KBM-7 (cell line): ENCODE measurements at regions not wholly inside any gene's neighbourhood (a gene's known extent, or its start where the extent isn't known, plus 50 kb on each side); places are given as distances from the start of the nearest gene placed in this dataset.

Experiments used
- DNase-seq: peaks from one replicate; pipeline ENCODE4 v3.0.0-alpha.2; 2015
- in situ Hi-C: fragments of 300-500 bp; cut with MboI; formaldehyde crosslinking; loops from 2 replicates; pipeline ENCODE4 v1.14.3; 2020; ENCODE audit warnings: low sequenced_read_pairs, low pct_unique_long_range_greater_than_20kb, mixed read lengths

DNA sequence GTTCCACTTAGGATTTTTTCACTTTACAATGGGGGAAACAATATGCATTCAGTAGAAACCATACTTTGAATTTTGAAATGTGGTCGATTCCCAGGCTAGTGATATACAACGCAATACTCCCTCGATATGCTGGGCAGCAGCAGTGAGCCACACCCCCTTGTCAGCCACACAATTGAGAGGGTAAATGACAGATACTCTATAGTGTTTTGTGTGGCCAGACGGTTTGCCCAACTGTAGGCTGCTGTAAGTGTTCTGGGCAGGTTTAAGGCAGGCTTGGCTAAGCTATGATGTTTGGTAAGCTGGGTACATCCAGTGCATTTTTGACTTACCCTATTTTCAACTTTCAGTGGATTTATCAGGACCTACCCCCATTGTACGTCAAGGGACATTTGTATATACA is 169.6 kb upstream of the KIAA1217 start:
- in situ Hi-C loops, result no loop called here
- no peak for DNase-seq

DNA sequence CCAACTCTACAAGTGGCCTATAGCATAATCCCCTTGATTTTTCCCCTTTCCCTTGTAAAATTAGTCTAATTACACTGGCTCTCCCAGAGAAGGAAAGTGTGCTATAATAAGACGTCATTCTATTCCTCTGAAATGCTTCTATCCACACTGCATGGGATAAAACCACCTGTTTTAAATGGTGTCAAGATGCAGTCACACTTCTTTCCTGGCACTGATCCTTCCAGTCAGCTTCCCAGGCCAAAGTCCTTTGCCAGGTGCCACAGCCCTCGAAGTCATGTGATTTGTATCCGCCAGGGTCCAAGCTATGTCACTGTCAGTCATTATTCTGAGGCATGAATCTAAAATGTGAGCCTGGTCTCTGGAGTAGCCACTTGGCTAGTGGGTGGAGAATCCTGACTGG is 169.0 kb upstream of the KIAA1217 start:
- in situ Hi-C loops, result no loop called here
- DNase-seq, result no peak

DNA sequence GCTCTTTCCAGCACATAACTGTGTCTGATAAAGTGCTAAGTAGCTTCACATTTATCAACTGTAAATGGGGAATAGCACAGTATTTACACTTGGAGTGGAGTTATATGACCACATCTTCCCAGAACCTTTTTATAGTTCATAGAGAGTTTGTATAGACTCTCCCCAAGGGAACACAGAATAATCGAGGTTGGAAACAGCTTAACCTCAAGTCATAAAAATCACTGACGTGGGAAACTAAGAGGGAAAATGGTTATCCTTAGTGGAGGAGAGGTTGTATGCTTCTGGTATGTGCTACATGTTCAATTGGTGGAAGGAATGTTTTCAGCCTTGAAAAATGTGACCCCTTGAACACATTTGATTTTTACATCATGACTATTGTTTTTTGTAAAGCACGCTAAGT is 167.9 kb upstream of the KIAA1217 start:
- DNase-seq, result no peak
- in situ Hi-C loops, result no loop called here

DNA sequence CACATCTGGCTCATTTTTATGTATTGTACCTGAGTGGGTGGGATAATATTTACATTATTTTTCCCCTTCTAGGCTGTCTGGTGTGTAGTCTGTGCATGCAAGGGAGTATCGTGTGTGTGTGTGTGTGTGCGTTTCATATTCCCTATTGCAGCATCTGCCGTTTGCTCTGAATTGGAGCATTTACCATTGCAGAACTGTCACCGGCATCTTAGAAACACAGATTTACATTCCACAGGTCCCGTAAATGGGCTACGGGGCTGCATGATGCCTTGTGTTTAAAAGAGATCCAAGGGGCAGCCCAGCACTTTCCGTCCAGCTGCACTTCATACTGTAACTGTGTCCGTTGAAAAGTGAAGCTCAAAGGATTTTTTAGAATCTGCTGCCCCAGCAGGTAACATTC is 167.1 kb upstream of the KIAA1217 start:
- in situ Hi-C loops, result no loop called here

GRCh38 chr10:24042884-24043283 is 166.1 kb upstream of the KIAA1217 start:
- no peak for DNase-seq

More for the DNA sequence above, 167.1 kb upstream of the KIAA1217 start:
- DNase-seq, result no peak

GRCh38 chr10:24046060-24046459 is 162.9 kb upstream of the KIAA1217 start:
- in situ Hi-C loops, result no loop called here

More at GRCh38 chr10:24042884-24043283, 166.1 kb upstream of the KIAA1217 start:
- in situ Hi-C loops, result no loop called here

DNA sequence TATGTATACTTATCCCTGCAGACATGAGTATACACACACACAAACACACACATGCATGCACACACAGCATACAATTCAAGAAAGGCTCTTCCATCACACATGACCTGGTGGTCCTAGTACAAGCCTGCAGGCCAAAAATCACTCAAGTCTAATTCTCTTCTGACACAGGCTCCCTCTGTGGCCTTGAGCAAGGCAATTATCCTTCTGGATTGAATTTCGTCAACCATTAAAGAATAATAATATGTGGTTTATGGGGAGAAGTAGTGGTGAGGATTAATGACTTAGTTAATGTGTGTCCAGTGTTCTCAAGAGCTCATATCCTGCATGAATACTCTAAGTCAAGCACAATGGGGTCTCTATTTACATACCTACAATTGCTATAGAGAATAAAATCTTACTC is 161.8 kb upstream of the KIAA1217 start:
- no peak for DNase-seq
- in situ Hi-C loops, result no loop called here

More at GRCh38 chr10:24046060-24046459, 162.9 kb upstream of the KIAA1217 start:
- no peak for DNase-seq

- in situ Hi-C loops, result no loop called here
- DNase-seq, result no peak
Measured at GRCh38 chr10:24054421-24054820, 154.5 kb upstream of the KIAA1217 start.

DNA sequence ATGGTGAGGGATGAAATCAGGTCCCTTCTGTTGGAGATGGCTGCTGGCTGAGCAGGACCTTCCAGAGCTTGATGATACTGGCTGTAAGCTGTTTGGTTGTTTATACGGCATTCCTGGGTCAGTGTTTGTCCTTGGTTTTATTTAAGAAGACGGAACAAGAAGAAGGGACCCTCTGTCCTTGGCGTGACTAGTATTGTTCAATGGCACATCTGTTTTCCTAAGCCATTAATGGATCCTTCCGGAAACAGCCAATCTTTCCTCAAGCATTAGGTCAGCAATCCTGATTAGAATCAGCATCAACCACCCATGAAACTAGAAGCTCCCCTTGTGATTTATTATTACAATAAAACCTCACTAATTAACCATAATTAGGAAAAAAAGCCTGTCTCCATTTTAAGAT is 128.7 kb upstream of the KIAA1217 start:
- in situ Hi-C loops, result no loop called here
- no peak for DNase-seq

DNA sequence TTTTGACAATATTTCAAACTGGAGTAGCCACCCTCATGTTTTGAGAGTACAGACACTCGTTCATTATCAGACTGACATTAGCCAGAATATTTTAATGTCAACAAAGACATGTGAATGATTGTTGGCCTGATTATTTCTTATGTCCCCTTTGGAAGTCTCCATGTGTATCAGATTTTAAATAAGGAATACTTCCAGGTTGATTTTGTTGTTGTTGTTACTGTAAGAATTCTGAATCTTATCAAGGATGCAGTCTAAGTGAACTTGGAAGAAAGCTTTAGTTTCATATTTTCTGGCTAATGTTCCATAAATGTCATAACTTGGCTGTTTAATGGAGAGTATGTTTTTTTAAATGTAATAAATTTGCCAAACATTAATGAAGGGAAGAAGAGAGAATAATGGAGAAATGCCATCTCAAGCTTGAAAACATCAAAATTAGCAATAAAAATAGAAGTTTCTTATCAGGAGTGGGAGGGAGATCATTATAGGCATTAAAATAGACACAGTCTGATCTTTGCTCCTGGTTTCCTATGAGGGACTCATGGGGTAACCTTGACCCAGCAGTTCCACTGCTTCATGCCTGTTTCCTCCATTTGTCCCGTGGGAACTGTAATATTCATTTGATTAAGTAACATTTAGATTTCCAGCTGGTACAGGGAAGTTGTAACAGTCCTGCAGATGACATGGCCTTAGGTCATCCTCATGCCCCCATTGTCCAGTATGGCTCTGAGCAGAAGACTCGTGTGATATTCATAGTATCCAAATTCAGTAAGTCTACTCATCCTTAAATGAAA is 122.4 kb upstream of the KIAA1217 start:
- no peak for DNase-seq
- in situ Hi-C loops, result no loop called here

DNA sequence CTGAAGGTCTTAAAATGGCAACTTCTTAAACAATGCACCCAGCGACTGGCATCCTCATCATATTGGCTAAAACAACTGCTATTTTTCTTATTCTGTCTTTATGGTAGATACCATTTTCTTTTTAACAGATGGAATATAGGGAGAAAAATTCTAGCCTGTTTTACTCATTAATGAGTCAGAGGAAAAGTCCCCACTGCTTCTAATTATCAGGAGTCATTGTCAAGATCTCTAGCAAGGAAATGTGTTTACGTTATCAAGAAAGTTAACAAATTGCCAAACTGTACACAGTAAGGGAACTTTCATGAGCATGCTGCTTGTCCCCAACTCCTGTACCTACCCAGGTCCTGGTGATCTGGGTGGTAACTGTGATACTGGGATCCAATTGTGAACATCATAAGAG is 117.7 kb upstream of the KIAA1217 start:
- DNase-seq, result no peak
- in situ Hi-C loops, result no loop called here

- in situ Hi-C loops, result no loop called here
- DNase-seq, result no peak
Measured at GRCh38 chr10:24096281-24096680, 112.7 kb upstream of the KIAA1217 start.

DNA sequence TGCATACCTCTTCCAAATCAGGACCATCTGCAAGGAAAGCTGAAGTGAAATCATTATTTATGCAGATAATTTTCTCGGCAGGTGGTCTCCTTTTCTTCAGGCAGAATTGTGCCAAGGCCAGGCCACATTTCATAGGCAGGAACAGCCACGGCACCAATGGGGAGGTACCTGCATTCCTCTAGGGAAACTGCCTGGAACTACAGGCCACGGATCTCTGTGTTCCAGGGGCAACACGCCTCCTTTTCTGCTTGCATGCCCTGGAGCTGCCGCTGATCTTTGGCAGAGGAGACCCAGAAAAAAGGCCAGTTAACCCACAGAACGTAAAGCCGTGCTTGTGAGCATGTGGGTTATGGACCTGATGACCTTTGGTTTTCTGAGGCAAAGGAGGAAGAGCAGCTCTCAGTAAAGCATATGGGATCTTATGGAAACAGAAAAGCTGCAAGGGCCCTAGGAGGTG is 111.2 kb upstream of the KIAA1217 start:
- in situ Hi-C loops, result no loop called here
- DNase-seq, result no peak

DNA sequence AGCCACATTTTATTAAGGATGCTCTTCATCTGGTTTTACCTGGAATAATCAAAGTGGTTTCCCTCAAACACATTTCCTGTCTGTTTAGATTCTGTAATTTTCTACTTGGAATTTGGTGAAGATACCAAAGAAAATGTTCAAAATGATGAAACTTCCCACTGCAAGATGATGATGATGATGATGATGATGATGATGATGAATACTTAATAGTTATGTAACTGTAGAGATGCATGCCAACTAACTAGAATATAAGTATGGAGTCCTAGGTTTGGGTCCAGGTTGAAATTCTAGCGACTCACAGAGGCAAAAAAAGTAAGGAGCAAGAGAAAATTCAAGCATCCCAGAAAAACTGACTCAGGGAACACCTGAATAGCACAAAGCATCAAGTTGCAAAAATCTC is 104.0 kb upstream of the KIAA1217 start:
- in situ Hi-C loops, result no loop called here
- DNase-seq, result no peak

DNA sequence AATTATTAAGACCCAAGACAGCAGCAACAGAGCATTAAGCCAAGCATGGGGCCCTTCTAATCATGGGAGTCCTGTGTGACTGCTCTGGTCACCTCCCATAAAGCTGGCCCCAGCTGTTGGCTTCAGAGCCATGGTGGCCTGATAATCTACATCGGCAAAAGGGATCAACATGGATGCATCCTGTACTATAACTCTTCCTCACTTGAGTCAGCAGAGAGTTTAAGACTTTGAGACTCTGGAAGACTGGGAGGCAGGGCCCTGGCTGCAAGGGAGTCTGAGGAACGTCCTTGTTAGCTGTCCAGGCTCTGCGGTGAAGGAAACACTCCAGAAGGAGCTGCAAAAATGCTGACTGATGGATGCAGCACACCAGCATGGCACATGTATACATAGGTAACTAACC is 95.0 kb upstream of the KIAA1217 start:
- in situ Hi-C loops, result no loop called here
- DNase-seq, result no peak

DNA sequence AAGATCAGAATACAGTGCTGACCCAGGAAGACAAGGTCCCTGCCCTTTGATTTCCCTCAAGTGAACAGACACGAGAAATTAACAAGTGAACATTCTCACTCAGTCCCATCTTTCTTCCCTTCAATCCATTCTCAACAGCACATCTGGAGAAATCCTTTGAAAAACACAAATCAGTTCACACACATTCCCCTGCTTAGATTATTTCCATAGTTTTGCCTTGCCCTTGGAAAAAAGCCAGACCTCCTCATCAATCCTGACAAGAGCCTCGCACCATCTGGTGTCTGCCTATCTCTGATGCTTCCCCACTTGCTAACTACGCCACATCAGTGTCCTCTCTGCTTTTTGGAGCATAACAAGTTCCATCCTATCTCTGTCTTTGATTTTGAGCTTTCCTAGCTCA is 94.4 kb upstream of the KIAA1217 start:
- no peak for DNase-seq
- in situ Hi-C loops, result no loop called here

GRCh38 chr10:24115403-24115802 is 93.5 kb upstream of the KIAA1217 start:
- no peak for DNase-seq

DNA sequence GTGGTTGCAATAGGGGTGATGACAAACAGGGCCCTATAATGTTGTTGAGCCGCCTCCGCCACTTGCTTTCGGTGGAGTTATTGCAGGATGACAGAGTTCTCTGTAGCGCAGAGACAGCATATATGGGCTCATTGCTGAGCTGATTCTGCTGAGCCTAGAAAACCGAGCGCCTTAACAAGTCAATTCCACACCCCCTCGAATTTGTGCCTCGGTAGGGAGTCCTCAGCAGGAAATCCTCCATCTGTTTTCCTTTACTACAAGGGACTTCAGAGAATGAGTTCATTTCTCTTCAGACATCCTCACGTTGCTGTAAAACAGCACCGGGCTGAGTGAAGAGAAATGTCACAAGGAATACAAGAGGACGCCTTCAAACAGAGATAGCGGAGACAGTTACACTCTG is 90.7 kb upstream of the KIAA1217 start:
- in situ Hi-C loops, result no loop called here

More at GRCh38 chr10:24115403-24115802, 93.5 kb upstream of the KIAA1217 start:
- in situ Hi-C loops, result no loop called here

GRCh38 chr10:24119896-24120295 is 89.0 kb upstream of the KIAA1217 start:
- in situ Hi-C loops, result no loop called here
- no peak for DNase-seq

More for the DNA sequence above, 90.7 kb upstream of the KIAA1217 start:
- DNase-seq, result no peak

DNA sequence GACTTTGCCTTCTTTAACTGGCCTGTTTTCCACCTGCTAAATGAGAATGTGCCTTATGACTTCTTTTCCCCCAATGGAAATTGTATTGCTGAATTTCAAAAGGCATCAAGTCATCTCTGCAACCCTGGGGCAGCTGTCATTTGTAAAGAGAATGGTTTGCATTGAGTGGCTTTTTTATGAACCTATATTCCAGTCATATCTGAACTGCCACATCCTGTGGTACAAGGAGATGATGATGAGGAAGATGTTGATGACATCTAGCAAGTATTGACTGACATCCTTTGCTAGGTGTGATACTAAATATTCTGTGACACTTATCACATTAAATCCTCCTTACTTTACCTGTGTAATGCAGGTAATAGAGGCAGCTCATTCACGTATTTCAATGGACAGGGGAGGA is 88.3 kb upstream of the KIAA1217 start:
- in situ Hi-C loops, result no loop called here
- no peak for DNase-seq

- in situ Hi-C loops, result no loop called here
- no peak for DNase-seq
Measured at GRCh38 chr10:24127516-24127915, 81.4 kb upstream of the KIAA1217 start.
